ENCODE measurements at regions not wholly inside any gene's neighbourhood (a gene's known extent, or its start where the extent isn't known, plus 50 kb on each side); places are given as distances from the start of the nearest gene placed in this dataset.
"Not testable (repeated sequence)": the region's sequence is repeated elsewhere in the genome, so short reads cannot be mapped to it uniquely, and the experiment has no call there.

DNA sequence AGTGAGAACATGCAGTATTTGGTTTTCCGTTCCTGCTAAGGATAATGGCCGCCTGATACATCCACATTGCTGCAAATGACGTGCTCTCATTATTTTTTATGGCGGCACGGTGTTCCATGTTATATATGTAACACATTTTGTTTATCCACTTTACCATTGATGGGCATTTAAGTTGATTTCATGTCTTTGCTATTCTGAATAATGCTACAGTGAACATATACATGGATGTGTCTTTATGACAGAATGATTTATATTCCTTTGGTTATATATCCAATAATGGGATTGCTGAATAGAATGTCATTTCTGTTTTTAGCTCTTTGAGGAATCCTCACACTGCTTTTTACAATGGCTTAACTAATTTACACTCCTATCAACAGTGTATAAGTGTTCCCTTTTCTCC, 1223.2 kb downstream of the RAPGEF2 start:
- no peaks in the 10 kb centered on the region for H3K36me3 ChIP-seq (ENCODE audit: control insufficient read depth, low read depth, low read length)
- no peaks in the 10 kb centered on the region for H3K4me1 ChIP-seq (ENCODE audit: control insufficient read depth, low read depth, low read length)
- no peak overlapping the region for H3K9ac ChIP-seq (ENCODE audit: low read length)
- no peak overlapping the region for H3K27ac ChIP-seq (ENCODE audit: low read length)
- H3K27me3 ChIP-seq (ENCODE audit: control insufficient read depth, insufficient read depth, low read length): no peaks in the 10 kb centered on the region
- H3K4me3 ChIP-seq (ENCODE audit: low read length): no peak overlapping the region
- H3K9me3 ChIP-seq (ENCODE audit: control insufficient read depth, low read depth, low read length): no peaks in the 10 kb centered on the region

DNA sequence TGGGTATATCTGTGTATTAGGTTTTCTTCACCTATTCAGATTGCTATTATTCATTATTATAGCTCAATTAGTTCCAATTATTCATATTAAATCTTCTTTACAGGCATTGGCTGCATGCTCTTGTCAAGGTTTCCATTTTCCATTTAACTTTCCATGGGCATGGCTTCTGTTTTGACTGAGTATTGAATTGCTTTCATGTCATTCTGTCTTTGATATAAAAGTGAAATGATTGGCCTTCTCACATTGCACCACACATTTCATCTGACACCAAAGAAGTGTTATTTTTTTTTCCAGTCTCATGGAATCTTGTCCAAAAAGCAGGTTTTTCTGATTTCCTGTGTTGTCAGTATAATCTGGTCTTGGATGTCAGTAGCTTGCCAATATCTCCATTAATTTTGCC, 1244.3 kb downstream of the RAPGEF2 start:
- H3K9me3 ChIP-seq (ENCODE audit: control insufficient read depth, low read depth, low read length): no peaks in the 10 kb centered on the region
- H3K27ac ChIP-seq (ENCODE audit: low read length): no peak overlapping the region
- H3K27me3 ChIP-seq (ENCODE audit: control insufficient read depth, insufficient read depth, low read length): no peaks in the 10 kb centered on the region
- no peaks in the 10 kb centered on the region for H3K4me1 ChIP-seq (ENCODE audit: control insufficient read depth, low read depth, low read length)
- H3K9ac ChIP-seq (ENCODE audit: low read length): no peak overlapping the region
- no peaks in the 10 kb centered on the region for H3K36me3 ChIP-seq (ENCODE audit: control insufficient read depth, low read depth, low read length)
- no peak overlapping the region for H3K4me3 ChIP-seq (ENCODE audit: low read length)

DNA sequence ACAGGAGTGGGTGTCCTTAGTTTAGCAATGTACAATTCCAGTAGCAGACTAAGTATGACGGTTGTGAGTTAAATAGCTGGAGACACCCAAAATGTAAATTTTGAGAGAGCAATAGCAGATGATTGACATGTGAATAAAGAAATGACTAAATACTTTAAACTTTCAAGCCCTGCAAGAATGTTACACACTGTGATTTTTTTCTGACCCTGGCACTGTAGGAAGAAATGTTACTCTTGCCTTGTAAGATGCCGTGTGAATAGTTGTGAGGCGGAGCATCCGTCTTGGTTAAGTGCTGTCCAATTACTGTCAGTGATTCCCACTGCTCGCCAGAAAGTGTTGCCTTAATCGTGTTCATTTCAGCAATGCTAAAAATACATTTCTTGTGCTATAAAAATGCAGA, 1248.1 kb downstream of the RAPGEF2 start:
- H3K4me3 ChIP-seq (ENCODE audit: low read length): no peak overlapping the region
- no peaks in the 10 kb centered on the region for H3K36me3 ChIP-seq (ENCODE audit: control insufficient read depth, low read depth, low read length)
- H3K27me3 ChIP-seq (ENCODE audit: control insufficient read depth, insufficient read depth, low read length): no peaks in the 10 kb centered on the region
- H3K9me3 ChIP-seq (ENCODE audit: control insufficient read depth, low read depth, low read length): no peaks in the 10 kb centered on the region
- H3K9ac ChIP-seq (ENCODE audit: low read length): no peak overlapping the region
- no peak overlapping the region for H3K27ac ChIP-seq (ENCODE audit: low read length)
- no peaks in the 10 kb centered on the region for H3K4me1 ChIP-seq (ENCODE audit: control insufficient read depth, low read depth, low read length)

DNA sequence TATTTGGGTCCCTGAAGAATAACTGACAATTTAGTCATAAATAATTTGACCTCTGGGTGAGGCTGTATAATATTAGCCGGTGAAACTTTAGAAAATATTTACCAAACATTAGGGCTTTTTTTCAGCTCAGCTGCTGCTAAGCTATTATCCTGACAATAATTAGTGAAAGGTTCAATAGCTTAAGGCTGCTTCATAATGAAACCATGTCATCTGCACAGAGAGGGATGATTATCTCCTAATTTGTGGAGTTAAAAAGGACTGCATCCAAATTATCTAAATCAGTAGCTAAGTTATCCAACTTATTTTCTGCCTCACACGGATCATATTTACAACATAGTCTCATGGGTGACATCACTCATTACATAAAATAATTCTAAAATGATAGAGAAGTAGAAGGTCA, 1249.8 kb downstream of the RAPGEF2 start:
- no peaks in the 10 kb centered on the region for H3K9me3 ChIP-seq (ENCODE audit: control insufficient read depth, low read depth, low read length)
- no peak overlapping the region for H3K4me3 ChIP-seq (ENCODE audit: low read length)
- no peaks in the 10 kb centered on the region for H3K36me3 ChIP-seq (ENCODE audit: control insufficient read depth, low read depth, low read length)
- no peaks in the 10 kb centered on the region for H3K4me1 ChIP-seq (ENCODE audit: control insufficient read depth, low read depth, low read length)
- no peak overlapping the region for H3K27ac ChIP-seq (ENCODE audit: low read length)
- no peaks in the 10 kb centered on the region for H3K27me3 ChIP-seq (ENCODE audit: control insufficient read depth, insufficient read depth, low read length)
- H3K9ac ChIP-seq (ENCODE audit: low read length): no peak overlapping the region

DNA sequence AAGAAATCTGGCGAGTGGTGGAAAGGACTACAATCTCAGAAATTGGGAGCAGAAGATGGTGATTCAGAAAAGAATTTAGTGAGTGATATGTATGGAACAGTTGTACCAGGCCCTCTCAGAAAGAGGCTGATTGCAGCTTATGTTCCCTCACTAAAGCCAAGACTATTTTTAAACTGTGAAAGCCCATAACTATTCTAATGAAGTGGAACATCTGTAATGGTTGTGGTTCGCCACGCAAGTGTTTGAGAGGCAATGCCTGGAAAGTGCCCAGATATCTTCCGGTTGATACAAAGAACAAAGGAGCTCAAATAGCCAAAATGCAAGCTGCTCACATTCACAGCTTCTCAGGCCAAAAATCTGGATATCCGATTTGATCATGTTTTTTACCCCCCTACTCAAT, 1250.7 kb downstream of the RAPGEF2 start:
- Histone ChIP-seq H3K27ac (ENCODE audit: low read length) (no peak overlapping the region), H3K36me3 (ENCODE audit: control insufficient read depth, low read depth, low read length) (no peaks in the 10 kb centered on the region), H3K27me3 (ENCODE audit: control insufficient read depth, insufficient read depth, low read length) (no peaks in the 10 kb centered on the region), H3K9ac (ENCODE audit: low read length) (no peak overlapping the region), H3K9me3 (ENCODE audit: control insufficient read depth, low read depth, low read length) (no peaks in the 10 kb centered on the region), H3K4me3 (ENCODE audit: low read length) (no peak overlapping the region), H3K4me1 (ENCODE audit: control insufficient read depth, low read depth, low read length) (no peaks in the 10 kb centered on the region)

DNA sequence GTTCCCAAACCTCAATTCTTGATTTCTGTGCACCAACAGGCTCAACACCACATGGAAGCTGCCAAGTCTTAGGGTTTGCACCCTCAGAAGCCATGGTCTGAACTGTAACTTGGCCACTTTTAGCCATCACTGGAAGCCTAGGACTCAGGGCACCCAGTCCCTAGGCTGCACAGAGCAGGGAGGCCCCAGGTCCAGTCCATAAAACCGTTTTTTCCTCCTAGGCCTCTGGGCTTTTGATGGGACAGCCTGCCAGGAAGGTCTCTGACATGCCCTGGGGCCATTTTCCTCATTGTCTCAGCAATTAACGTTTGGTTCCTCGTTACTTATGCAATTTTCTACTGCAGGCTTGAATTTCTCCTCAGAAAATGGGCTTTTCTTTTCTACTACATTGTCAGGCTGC, 1259.6 kb downstream of the RAPGEF2 start:
- Histone ChIP-seq H3K27ac (ENCODE audit: low read length) (no peak overlapping the region), H3K27me3 (ENCODE audit: control insufficient read depth, insufficient read depth, low read length) (no peaks in the 10 kb centered on the region), H3K4me3 (ENCODE audit: low read length) (no peak overlapping the region), H3K36me3 (ENCODE audit: control insufficient read depth, low read depth, low read length) (no peaks in the 10 kb centered on the region), H3K4me1 (ENCODE audit: control insufficient read depth, low read depth, low read length) (peaks cover 5% of the 10 kb centered on the region), H3K9me3 (ENCODE audit: control insufficient read depth, low read depth, low read length) (no peaks in the 10 kb centered on the region), H3K9ac (ENCODE audit: low read length) (no peak overlapping the region)

DNA sequence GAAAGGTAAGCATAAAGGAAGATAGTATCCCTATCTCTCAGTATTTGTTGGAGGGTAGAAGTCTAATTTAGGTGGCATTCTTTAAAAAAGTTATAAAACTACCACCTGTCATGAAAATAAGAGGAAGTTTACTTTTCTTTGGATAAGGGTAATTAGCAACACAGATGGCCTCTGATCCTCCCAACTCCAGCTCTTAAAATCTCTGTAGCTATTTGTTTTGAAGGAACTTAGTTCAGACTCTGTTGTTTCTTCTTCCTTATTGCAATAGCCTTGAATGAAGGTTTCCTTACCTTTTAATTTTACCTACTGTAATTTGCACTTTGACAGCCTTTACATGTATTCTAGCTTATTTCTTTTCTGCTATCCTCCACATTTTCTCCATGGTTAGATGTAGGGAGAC, 1261.3 kb downstream of the RAPGEF2 start:
- no peak overlapping the region for H3K27ac ChIP-seq (ENCODE audit: low read length)
- no peaks in the 10 kb centered on the region for H3K36me3 ChIP-seq (ENCODE audit: control insufficient read depth, low read depth, low read length)
- no peak overlapping the region for H3K9ac ChIP-seq (ENCODE audit: low read length)
- H3K4me1 ChIP-seq (ENCODE audit: control insufficient read depth, low read depth, low read length): peaks cover 5% of the 10 kb centered on the region
- H3K9me3 ChIP-seq (ENCODE audit: control insufficient read depth, low read depth, low read length): no peaks in the 10 kb centered on the region
- no peaks in the 10 kb centered on the region for H3K27me3 ChIP-seq (ENCODE audit: control insufficient read depth, insufficient read depth, low read length)
- no peak overlapping the region for H3K4me3 ChIP-seq (ENCODE audit: low read length)

DNA sequence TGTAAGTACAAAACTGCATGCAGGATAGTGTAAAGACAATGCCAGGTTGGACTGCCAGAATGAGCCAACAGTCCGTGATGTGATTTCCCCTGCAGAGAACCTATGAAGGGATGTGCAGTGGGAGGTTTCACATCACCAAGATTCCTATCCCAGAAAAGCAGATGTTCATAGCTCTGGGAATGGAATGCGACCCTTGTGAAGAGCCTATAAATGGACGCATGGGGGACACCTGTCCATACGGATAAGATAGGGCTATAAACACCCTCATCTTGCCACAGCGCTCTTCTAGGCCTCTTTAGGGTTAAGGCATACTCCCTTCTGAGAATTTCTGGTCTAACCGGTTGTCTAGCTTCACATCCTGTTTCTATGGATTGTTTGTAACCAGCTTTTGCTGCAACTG, 1261.8 kb downstream of the RAPGEF2 start:
- H3K4me3 ChIP-seq (ENCODE audit: low read length); H3K9me3 ChIP-seq (ENCODE audit: control insufficient read depth, low read depth, low read length); H3K9ac ChIP-seq (ENCODE audit: low read length); H3K4me1 ChIP-seq (ENCODE audit: control insufficient read depth, low read depth, low read length); H3K27ac ChIP-seq (ENCODE audit: low read length); H3K36me3 ChIP-seq (ENCODE audit: control insufficient read depth, low read depth, low read length); H3K27me3 ChIP-seq (ENCODE audit: control insufficient read depth, insufficient read depth, low read length): not testable (repeated sequence)

DNA sequence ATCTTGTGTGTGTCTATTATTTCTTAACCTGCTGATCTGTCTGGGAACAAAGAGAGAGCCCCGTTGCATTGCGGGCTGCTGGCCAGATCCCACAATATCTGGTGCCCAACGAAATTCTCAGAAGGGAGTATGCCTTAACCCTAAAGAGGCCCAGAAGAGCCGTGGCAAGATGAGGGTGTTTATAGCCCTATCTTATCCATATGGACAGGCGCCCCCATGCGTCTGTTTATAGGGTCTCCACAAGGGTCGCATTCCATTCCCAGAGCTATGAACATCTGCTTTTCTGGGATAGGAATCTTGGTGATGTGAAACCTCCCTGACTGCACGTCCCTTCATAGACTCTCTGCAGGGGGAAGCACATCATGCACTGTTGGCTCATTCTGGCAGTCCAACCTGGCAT, 1262.5 kb downstream of the RAPGEF2 start:
- not testable (repeated sequence) for H3K36me3 ChIP-seq (ENCODE audit: control insufficient read depth, low read depth, low read length); H3K9ac ChIP-seq (ENCODE audit: low read length); H3K27ac ChIP-seq (ENCODE audit: low read length); H3K4me1 ChIP-seq (ENCODE audit: control insufficient read depth, low read depth, low read length); H3K9me3 ChIP-seq (ENCODE audit: control insufficient read depth, low read depth, low read length); H3K4me3 ChIP-seq (ENCODE audit: low read length); H3K27me3 ChIP-seq (ENCODE audit: control insufficient read depth, insufficient read depth, low read length)

DNA sequence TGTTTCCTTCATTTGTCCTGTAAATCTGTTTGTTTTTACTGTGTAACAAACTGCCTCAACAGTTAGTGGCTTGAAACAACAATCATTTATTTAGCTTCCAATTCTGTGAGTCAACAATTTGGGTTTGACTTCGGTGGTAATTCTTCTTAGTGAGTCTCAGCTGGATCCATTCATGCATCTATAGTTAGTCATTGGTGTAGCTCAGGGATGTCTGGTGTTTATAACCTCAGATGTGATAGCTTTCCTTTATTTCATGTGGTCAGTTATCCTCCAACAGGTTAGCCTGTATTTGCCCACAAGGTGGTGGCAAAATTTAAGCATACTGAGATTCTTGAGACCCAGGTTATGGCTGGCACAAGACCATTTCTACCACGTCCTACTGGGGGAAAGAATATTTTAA, 1267.2 kb downstream of the RAPGEF2 start:
- H3K4me3 ChIP-seq (ENCODE audit: low read length): no peak overlapping the region
- no peak overlapping the region for H3K9ac ChIP-seq (ENCODE audit: low read length)
- H3K27me3 ChIP-seq (ENCODE audit: control insufficient read depth, insufficient read depth, low read length): no peaks in the 10 kb centered on the region
- no peaks in the 10 kb centered on the region for H3K9me3 ChIP-seq (ENCODE audit: control insufficient read depth, low read depth, low read length)
- no peaks in the 10 kb centered on the region for H3K36me3 ChIP-seq (ENCODE audit: control insufficient read depth, low read depth, low read length)
- H3K27ac ChIP-seq (ENCODE audit: low read length): no peak overlapping the region
- no peaks in the 10 kb centered on the region for H3K4me1 ChIP-seq (ENCODE audit: control insufficient read depth, low read depth, low read length)

DNA sequence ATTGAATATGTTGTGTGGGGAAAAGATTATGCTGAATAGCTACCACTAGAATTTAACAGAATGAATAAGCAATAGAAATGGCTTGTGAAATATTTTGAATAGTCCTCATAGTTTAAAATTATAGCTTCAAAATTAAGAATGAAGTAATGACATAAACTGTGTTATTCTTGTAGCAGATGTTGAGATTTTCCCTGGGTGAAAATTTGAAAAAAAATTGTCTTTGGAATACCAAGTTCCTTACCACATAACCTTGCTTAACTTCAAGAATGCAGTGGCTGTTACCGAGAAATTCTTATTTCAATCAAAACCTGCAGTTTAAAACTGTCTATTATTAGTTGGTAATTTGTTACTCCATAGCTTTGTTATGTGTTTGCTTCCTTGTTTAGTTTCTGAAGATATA, 1268.6 kb downstream of the RAPGEF2 start:
- Histone ChIP-seq H3K36me3 (ENCODE audit: control insufficient read depth, low read depth, low read length) (no peaks in the 10 kb centered on the region), H3K9me3 (ENCODE audit: control insufficient read depth, low read depth, low read length) (no peaks in the 10 kb centered on the region), H3K27ac (ENCODE audit: low read length) (no peak overlapping the region), H3K4me1 (ENCODE audit: control insufficient read depth, low read depth, low read length) (no peaks in the 10 kb centered on the region), H3K9ac (ENCODE audit: low read length) (no peak overlapping the region), H3K27me3 (ENCODE audit: control insufficient read depth, insufficient read depth, low read length) (no peaks in the 10 kb centered on the region), H3K4me3 (ENCODE audit: low read length) (no peak overlapping the region)

DNA sequence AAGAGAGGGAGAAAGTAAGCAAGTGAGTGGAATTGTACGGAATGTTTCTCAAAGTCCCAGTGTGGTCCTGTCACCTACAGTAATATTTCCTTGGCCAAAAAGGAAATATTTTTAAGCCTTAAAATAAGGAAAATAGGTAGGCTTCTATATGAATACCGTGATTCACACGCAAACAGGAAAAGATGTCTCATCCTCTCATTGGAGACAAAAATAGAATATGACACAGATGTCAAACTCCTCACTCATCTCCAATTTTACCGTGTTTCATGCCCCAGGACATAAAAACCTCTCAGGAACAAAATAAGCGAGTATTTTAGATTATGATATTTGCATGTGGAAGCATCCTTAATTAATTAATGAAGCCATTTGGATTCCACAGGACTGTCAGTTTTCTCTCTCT, 1269.5 kb downstream of the RAPGEF2 start:
- no peak overlapping the region for H3K27ac ChIP-seq (ENCODE audit: low read length)
- H3K9me3 ChIP-seq (ENCODE audit: control insufficient read depth, low read depth, low read length): no peaks in the 10 kb centered on the region
- H3K4me3 ChIP-seq (ENCODE audit: low read length): no peak overlapping the region
- no peaks in the 10 kb centered on the region for H3K4me1 ChIP-seq (ENCODE audit: control insufficient read depth, low read depth, low read length)
- no peaks in the 10 kb centered on the region for H3K36me3 ChIP-seq (ENCODE audit: control insufficient read depth, low read depth, low read length)
- H3K27me3 ChIP-seq (ENCODE audit: control insufficient read depth, insufficient read depth, low read length): no peaks in the 10 kb centered on the region
- no peak overlapping the region for H3K9ac ChIP-seq (ENCODE audit: low read length)

DNA sequence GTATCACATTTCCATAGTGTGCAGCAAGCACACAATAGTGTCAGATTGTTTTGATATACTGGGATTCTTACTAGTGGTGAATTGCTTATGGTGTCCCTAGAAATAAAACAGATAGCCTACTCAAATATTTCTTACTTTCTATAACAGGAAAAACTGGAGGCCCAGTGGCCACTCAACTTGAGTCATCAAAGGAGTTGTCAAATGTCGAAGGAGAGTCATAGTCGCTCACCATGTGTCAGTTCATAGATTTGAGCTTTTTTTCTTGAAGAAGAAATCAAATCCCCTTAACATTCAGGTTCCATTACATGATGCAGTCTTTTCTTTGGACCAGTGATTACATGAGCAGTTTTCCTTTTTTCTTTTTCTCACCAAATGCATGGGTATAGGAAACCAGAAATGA, 1271.0 kb downstream of the RAPGEF2 start:
- H3K27ac ChIP-seq (ENCODE audit: low read length): no peak overlapping the region
- no peaks in the 10 kb centered on the region for H3K36me3 ChIP-seq (ENCODE audit: control insufficient read depth, low read depth, low read length)
- H3K27me3 ChIP-seq (ENCODE audit: control insufficient read depth, insufficient read depth, low read length): no peaks in the 10 kb centered on the region
- H3K4me3 ChIP-seq (ENCODE audit: low read length): no peak overlapping the region
- no peaks in the 10 kb centered on the region for H3K4me1 ChIP-seq (ENCODE audit: control insufficient read depth, low read depth, low read length)
- no peak overlapping the region for H3K9ac ChIP-seq (ENCODE audit: low read length)
- no peaks in the 10 kb centered on the region for H3K9me3 ChIP-seq (ENCODE audit: control insufficient read depth, low read depth, low read length)

Data from iPS-18a (cell line).